GM19023 (cell line): ENCODE measurements at regions not wholly inside any gene's neighbourhood (a gene's known extent, or its start where the extent isn't known, plus 50 kb on each side); places are given as distances from the start of the nearest gene placed in this dataset.
"Not testable (repeated sequence)": the region's sequence is repeated elsewhere in the genome, so short reads cannot be mapped to it uniquely, and the experiment has no call there.

Experiments
- ATAC-seq: cut with Tn5 transposase; IDR thresholded peaks from one replicate; pipeline ENCODE4 v1.9.1; 2021; ENCODE audit warnings: mild to moderate bottlenecking, moderate library complexity; ENCODE audit not compliant: unreplicated experiment

- ATAC-seq = no peak
Observed at GRCh38 chrX:54615109-54615508, 85.1 kb downstream of the GNL3L start.

GRCh38 chrX:54633641-54634040 is 103.6 kb downstream of the GNL3L start:
- no peak for ATAC-seq

GRCh38 chrX:54639018-54639345 is 109.0 kb downstream of the GNL3L start:
- ATAC-seq = no peak

GRCh38 chrX:54639346-54640102 is 109.5 kb downstream of the GNL3L start:
- ATAC-seq = peak; percentile 89

- no peak for ATAC-seq
Observed at GRCh38 chrX:54640103-54640690, 110.2 kb downstream of the GNL3L start.

- no peak for ATAC-seq
Observed at GRCh38 chrX:54640736-54641135, 110.7 kb downstream of the GNL3L start.

- ATAC-seq = no peak
Observed at GRCh38 chrX:54641530-54641929, 111.5 kb downstream of the GNL3L start.

GRCh38 chrX:54647607-54648006 is 117.6 kb downstream of the GNL3L start:
- ATAC-seq = not testable (repeated sequence)

GRCh38 chrX:54659547-54659946 is 129.5 kb downstream of the GNL3L start:
- no peak for ATAC-seq

- ATAC-seq = no peak
Observed at GRCh38 chrX:54675762-54676161, 122.3 kb downstream of the ITIH6 start.

GRCh38 chrX:54695231-54695630 is 102.8 kb downstream of the ITIH6 start:
- ATAC-seq = no peak

GRCh38 chrX:54695816-54696487 is 102.1 kb downstream of the ITIH6 start:
- ATAC-seq = peak; percentile 98
